GM23248 (cell line): ENCODE measurements at regions not wholly inside any gene's neighbourhood (a gene's known extent, or its start where the extent isn't known, plus 50 kb on each side); places are given as distances from the start of the nearest gene placed in this dataset.

Source experiments
- EZH2 ChIP-seq: fragments of 200-600 bp; sonication (generic); IDR thresholded peaks from 2 replicates; pipeline ENCODE4 v1.6.1; 2018; ENCODE audit warnings: antibody characterized with exemption, mild to moderate bottlenecking; ENCODE audit not compliant: insufficient read depth, poor library complexity, severe bottlenecking
- EZH2phosphoT487 ChIP-seq: fragments of 200-600 bp; sonication (generic); IDR thresholded peaks from 2 replicates; pipeline ENCODE4 v1.6.1; 2018; ENCODE audit warnings: antibody characterized with exemption, moderate library complexity, mild to moderate bottlenecking, low read depth; ENCODE audit not compliant: insufficient read depth

GRCh38 chr7:8378349-8379019 is 54.9 kb upstream of the NXPH1 start:
- TF ChIP-seq EZH2 (no peak), EZH2phosphoT487 (no peak)
